ENCODE measurements at regions not wholly inside any gene's neighbourhood (a gene's known extent, or its start where the extent isn't known, plus 50 kb on each side); places are given as distances from the start of the nearest gene placed in this dataset.

DNA sequence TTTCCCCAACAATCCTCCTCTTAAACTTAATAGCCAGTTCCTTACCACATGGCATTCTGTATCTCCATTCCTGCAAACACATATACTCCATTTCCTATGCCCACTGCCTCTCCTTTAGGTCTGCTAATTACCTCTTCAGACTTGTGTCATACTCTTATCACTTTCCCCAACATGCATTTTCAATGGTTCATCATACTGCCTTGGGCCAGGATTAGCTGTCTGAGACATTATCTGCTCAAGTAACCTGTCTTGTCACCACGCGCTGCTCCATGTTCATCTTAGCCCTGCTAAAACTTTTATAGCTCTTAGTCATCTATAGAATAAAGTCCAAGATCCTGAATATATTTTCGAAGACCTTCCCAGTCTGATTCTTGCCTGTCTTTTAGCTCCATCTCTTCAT, 224.1 kb upstream of the GK2 start:
- TF ChIP-seq, protein P1, sequence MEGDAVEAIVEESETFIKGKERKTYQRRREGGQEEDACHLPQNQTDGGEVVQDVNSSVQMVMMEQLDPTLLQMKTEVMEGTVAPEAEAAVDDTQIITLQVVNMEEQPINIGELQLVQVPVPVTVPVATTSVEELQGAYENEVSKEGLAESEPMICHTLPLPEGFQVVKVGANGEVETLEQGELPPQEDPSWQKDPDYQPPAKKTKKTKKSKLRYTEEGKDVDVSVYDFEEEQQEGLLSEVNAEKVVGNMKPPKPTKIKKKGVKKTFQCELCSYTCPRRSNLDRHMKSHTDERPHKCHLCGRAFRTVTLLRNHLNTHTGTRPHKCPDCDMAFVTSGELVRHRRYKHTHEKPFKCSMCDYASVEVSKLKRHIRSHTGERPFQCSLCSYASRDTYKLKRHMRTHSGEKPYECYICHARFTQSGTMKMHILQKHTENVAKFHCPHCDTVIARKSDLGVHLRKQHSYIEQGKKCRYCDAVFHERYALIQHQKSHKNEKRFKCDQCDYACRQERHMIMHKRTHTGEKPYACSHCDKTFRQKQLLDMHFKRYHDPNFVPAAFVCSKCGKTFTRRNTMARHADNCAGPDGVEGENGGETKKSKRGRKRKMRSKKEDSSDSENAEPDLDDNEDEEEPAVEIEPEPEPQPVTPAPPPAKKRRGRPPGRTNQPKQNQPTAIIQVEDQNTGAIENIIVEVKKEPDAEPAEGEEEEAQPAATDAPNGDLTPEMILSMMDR (IDR thresholded peaks at IDR 0.05): no peak
- no peak for TF ChIP-seq ZFX (IDR thresholded peaks at IDR 0.05; ENCODE audit: borderline replicate concordance)
- H3K27ac ChIP-seq: no peak overlapping the region

DNA sequence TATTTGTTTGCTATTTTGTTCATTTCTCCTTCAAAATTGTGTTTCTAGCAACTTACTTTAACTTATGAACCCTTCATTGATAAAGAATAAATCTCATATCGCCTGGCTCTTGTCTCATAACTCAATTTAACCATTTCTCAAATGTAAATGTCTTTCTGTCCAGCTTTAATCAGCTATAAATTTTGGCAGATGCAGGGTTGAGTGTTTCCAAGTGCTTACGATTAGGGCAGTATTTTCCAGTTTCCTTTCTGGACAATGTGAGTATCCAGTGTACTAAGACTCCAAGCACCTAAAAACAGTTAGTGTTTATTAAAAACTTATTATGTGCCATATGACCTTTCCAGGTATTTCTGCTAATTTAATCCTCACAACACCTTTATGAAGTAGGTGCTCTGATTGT, 218.6 kb upstream of the GK2 start:
- no peak overlapping the region for H3K27ac ChIP-seq
- TF ChIP-seq, protein P1 (IDR thresholded peaks at IDR 0.05): no peak
- TF ChIP-seq ZFX (IDR thresholded peaks at IDR 0.05; ENCODE audit: borderline replicate concordance): no peak

DNA sequence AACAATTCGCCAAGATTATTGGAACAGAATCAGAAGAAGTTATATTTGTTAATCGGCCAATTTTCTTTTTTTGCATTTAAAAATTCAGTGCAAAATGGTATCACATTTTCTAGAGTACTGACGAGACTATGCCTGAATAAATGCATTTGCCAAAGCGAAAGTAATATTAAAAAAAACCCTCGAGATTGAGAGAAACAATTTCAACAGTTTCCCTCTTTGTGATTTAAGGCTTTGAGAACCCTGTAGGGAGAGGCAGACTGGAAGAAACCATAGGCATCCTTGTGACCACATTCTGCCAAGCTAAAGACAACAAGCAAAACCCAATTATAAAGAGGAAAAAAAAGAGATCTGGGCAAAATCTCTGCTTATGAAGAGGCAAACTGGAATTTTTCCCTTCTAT, 218.1 kb upstream of the GK2 start:
- no peak overlapping the region for H3K27ac ChIP-seq
- TF ChIP-seq, protein P1 (IDR thresholded peaks at IDR 0.05): no peak
- no peak for TF ChIP-seq ZFX (IDR thresholded peaks at IDR 0.05; ENCODE audit: borderline replicate concordance)

DNA sequence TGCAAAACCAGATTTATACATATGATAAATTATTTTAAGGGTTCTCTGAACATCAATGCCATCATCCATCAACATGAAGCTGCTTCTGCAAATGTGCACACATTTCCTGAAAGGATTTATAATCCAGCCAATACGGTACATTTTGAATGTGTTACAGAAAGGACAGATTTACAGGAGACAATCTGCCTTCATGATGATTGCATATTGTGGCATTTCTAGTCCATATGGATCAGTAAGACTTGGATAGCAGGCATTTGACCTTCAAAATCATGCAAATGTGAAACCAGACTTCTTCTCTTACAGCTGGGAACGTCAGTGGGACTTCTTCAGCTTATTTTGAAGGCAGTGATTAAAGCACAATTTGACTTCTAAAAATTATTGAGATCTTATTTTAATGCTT, 217.3 kb upstream of the GK2 start:
- TF ChIP-seq ZFX (IDR thresholded peaks at IDR 0.05; ENCODE audit: borderline replicate concordance): no peak
- TF ChIP-seq, protein P1 (IDR thresholded peaks at IDR 0.05): no peak
- no peak overlapping the region for H3K27ac ChIP-seq

DNA sequence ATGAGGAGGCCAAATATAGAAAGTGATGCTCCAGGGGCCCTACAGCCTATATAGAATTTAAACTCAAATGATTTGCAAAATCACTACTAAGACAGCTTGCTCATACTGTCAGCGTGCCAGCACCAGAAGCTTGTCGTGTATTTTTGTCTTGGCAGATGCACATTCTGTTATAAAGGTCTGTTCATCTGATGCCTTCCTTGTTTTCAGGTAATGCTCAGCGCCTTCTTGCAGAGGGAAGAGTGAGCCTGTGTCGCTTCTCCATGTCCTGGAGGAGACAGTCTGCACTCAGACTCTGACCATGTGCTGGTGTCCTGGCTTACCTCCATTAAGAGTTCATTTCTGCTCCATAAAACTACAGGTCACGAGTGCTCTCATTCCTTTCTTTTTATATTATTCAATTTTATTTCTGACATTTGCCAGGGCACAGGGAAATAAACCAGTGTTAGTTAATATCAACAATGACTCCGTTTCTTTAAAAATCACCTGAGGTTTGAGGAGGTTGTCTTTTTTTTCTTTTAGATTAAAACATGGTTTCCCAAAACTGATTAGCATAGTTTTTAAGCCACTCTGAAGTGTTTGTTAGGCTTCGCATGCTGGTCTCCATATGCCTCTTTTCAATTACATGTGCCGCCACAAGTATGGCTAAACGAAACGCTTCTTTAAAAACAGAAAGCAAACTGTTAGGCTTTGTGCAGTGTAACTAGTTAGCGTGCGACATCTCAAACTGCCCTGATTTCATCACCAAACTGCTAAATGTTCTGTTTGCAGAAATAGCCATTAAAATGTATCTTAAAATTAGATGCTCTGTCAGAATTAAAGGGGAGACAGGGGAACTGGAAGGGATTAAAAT, 215.2 kb upstream of the GK2 start:
- TF ChIP-seq ZFX (IDR thresholded peaks at IDR 0.05; ENCODE audit: borderline replicate concordance): no peak
- TF ChIP-seq, protein P1 (IDR thresholded peaks at IDR 0.05): no peak
- no peak overlapping the region for H3K27ac ChIP-seq

DNA sequence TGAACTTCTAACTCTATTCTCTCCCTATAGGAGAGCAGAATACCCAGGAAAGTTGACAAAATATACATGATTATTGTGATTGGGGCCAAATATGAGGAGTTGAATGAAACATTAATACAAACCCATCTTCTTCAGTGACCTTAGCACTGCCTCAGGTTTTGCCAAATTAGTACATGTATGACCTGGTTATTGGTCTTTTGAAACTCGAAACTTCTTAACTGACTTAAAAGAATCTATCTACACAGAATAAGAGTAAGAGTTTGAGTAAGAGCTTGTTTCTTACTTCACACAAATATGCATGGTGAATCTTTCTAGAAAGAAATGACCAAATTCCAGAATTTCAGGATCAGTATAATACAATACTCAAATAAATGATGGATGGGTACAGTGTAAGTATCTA, 213.0 kb upstream of the GK2 start:
- TF ChIP-seq, protein P1 (IDR thresholded peaks at IDR 0.05): no peak
- TF ChIP-seq ZFX (IDR thresholded peaks at IDR 0.05; ENCODE audit: borderline replicate concordance): no peak

DNA sequence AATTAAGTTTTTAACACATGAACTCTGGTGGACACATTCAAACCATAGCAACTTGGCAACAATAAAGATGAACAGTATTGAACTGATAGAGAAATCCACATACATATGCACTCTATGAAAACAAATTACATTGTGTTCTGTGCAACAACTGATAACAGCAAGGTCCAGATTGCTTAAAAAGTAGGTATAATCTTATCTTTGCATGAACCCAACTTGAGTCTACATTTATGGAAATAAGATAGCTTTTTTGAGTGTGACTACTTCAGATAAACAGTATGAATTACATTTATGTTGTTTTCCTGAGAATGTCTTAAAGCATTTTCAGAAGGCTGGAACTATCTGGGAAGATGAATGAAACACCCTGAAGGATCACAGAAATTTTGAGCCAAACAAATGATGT, 212.6 kb upstream of the GK2 start:
- TF ChIP-seq ZFX (IDR thresholded peaks at IDR 0.05; ENCODE audit: borderline replicate concordance): no peak
- TF ChIP-seq, protein P1 (IDR thresholded peaks at IDR 0.05): no peak
- no peak overlapping the region for H3K27ac ChIP-seq

More for the DNA sequence above, 213.0 kb upstream of the GK2 start:
- no peak overlapping the region for H3K27ac ChIP-seq
